GM19043 (cell line): ENCODE measurements at regions not wholly inside any gene's neighbourhood (a gene's known extent, or its start where the extent isn't known, plus 50 kb on each side); places are given as distances from the start of the nearest gene placed in this dataset.
"Not testable (repeated sequence)": the region's sequence is repeated elsewhere in the genome, so short reads cannot be mapped to it uniquely, and the experiment has no call there.

Source experiments
- ATAC-seq: cut with Tn5 transposase; IDR thresholded peaks from one replicate; pipeline ENCODE4 v1.9.1; 2021; ENCODE audit warnings: low read depth; ENCODE audit not compliant: unreplicated experiment

- ATAC-seq, result not testable (repeated sequence)
These were observed 368.7 kb downstream of the BCL2L11 start for GRCh38 chr2:111489460-111489859.

GRCh38 chr2:111491181-111491580 is 370.5 kb downstream of the BCL2L11 start:
- ATAC-seq, result not testable (repeated sequence)

- not testable (repeated sequence) for ATAC-seq
These were observed 370.9 kb downstream of the BCL2L11 start for GRCh38 chr2:111491614-111492013.

- ATAC-seq, result not testable (repeated sequence)
These were observed 372.4 kb downstream of the BCL2L11 start for GRCh38 chr2:111492995-111493719.

- ATAC-seq, result peak; percentile 81
These were observed 373.0 kb downstream of the BCL2L11 start for GRCh38 chr2:111493720-111494078.

GRCh38 chr2:111494288-111494980 is 373.7 kb downstream of the BCL2L11 start:
- ATAC-seq, result peak; percentile 47

- peak; percentile 32 for ATAC-seq
These were observed 374.2 kb downstream of the BCL2L11 start for GRCh38 chr2:111494981-111495315.

GRCh38 chr2:111495636-111496035 is 374.9 kb downstream of the BCL2L11 start:
- not testable (repeated sequence) for ATAC-seq

- ATAC-seq, result not testable (repeated sequence)
These were observed 375.5 kb downstream of the BCL2L11 start for GRCh38 chr2:111496176-111496575.

- ATAC-seq, result not testable (repeated sequence)
These were observed 376.1 kb downstream of the BCL2L11 start for GRCh38 chr2:111496860-111497259.

- ATAC-seq, result not testable (repeated sequence)
These were observed 376.6 kb downstream of the BCL2L11 start for GRCh38 chr2:111497270-111497669.

- not testable (repeated sequence) for ATAC-seq
These were observed 379.9 kb downstream of the BCL2L11 start for GRCh38 chr2:111500536-111501062.

GRCh38 chr2:111503844-111504570 is 380.0 kb downstream of the ANAPC1 start:
- ATAC-seq, result not testable (repeated sequence)

- ATAC-seq, result not testable (repeated sequence)
These were observed 379.4 kb downstream of the ANAPC1 start for GRCh38 chr2:111504571-111504942.

GRCh38 chr2:111505267-111505666 is 378.7 kb downstream of the ANAPC1 start:
- ATAC-seq, result not testable (repeated sequence)

- peak; percentile 91 for ATAC-seq
These were observed 377.1 kb downstream of the ANAPC1 start for GRCh38 chr2:111506936-111507335.

- not testable (repeated sequence) for ATAC-seq
These were observed 374.6 kb downstream of the ANAPC1 start for GRCh38 chr2:111509225-111509869.

- not testable (repeated sequence) for ATAC-seq
These were observed 373.6 kb downstream of the ANAPC1 start for GRCh38 chr2:111510384-111510783.

- ATAC-seq, result not testable (repeated sequence)
These were observed 372.9 kb downstream of the ANAPC1 start for GRCh38 chr2:111511062-111511461.

- ATAC-seq, result not testable (repeated sequence)
These were observed 371.6 kb downstream of the ANAPC1 start for GRCh38 chr2:111512378-111512777.

- not testable (repeated sequence) for ATAC-seq
These were observed 369.9 kb downstream of the ANAPC1 start for GRCh38 chr2:111514138-111514537.
